Endothelial cell of umbilical vein (primary cell): ENCODE measurements at regions not wholly inside any gene's neighbourhood (a gene's known extent, or its start where the extent isn't known, plus 50 kb on each side); places are given as distances from the start of the nearest gene placed in this dataset.
A peak's percentile ranks its signal among the peaks of the same experiment; 100 is the strongest.

Experiments used
- BruUV-seq: library from RNA; stranded (reverse); fragments of 400-500 nt; replicated peaks from 2 replicates; lab custom pipeline; 2021; lab: Mats Ljungman, UMichigan
- CTCF ChIA-PET: fragments of 300-600, 350-600 bp; sonication (Branson Sonifier 250); formaldehyde crosslinking; loops from one replicate; lab custom pipeline; 2021; ENCODE audit warnings: antibody characterized with exemption, inconsistent platforms; lab: Charles Lee
- POLR2A ChIA-PET: fragments of 300-600, 350-600 bp; sonication (Branson Sonifier 250); formaldehyde crosslinking; loops from one replicate; lab custom pipeline; 2021; ENCODE audit warnings: antibody characterized with exemption, inconsistent platforms; lab: Charles Lee
- DNase-seq: peaks from one replicate; pipeline ENCODE4 v3.0.0-alpha.2; 2011; ENCODE audit warnings: low read depth, low spot score
- FAIRE-seq: peaks from 2 replicates; lab custom pipeline; 2011; peaks lifted over from hg19 to GRCh38; lab: Jason Lieb, UNC
- H2AFZ ChIP-seq: 2 replicates; pipeline ENCODE4 v1.6.0; 2012; ENCODE audit warnings: low read depth, low read length, control low read depth, inconsistent platforms
- H3K27ac ChIP-seq: 2 replicates; pipeline ENCODE4 v1.5.1; 2011; ENCODE audit warnings: low read depth, mild to moderate bottlenecking, control low read depth, low read length, moderate library complexity; ENCODE audit not compliant: insufficient read depth
- H3K27me3 ChIP-seq, 2 experiments: 2 replicates each; pipeline versions ENCODE4 v1.6.0 to v1.6.1; 2011; ENCODE audit warnings: low read length in 2 of 2, mixed read lengths in 1 of 2; ENCODE audit not compliant: control insufficient read depth in 2 of 2, insufficient read depth in 2 of 2
- H3K36me3 ChIP-seq, 2 experiments: 2 replicates in 1 of 2; 3 replicates in 1 of 2; pipeline ENCODE4 v1.5.1; 2011; ENCODE audit warnings: low read length in 2 of 2, mild to moderate bottlenecking in 1 of 2, moderate library complexity in 1 of 2; ENCODE audit not compliant: control insufficient read depth in 2 of 2, insufficient read depth in 2 of 2; ENCODE audit errors: extremely low read depth in 1 of 2
- H3K4me1 ChIP-seq: 3 replicates; pipeline ENCODE4 v1.5.1; 2011; ENCODE audit warnings: mild to moderate bottlenecking, low read length; ENCODE audit not compliant: control insufficient read depth, insufficient read depth; ENCODE audit errors: extremely low read depth
- H3K4me2 ChIP-seq: 2 replicates; pipeline ENCODE4 v1.6.1; 2011; ENCODE audit warnings: low read length, control low read depth, mixed read lengths; ENCODE audit not compliant: insufficient read depth
- H3K4me3 ChIP-seq, 3 experiments: fragments of 200-600 bp in 1 of 3; sonication (generic), shearing (Covaris generic) in 1 of 3; replicated peaks in 1 of 3; 2 replicates each; pipeline ENCODE4 v1.5.1; 2011 to 2016; ENCODE audit warnings: control low read depth in 3 of 3, low read length in 3 of 3, mild to moderate bottlenecking in 2 of 3, inconsistent platforms in 1 of 3, low read depth in 1 of 3, moderate library complexity in 1 of 3; ENCODE audit not compliant: insufficient read depth in 1 of 3
- H3K79me2 ChIP-seq: 2 replicates; pipeline ENCODE4 v1.6.0; 2012; ENCODE audit warnings: low read length, inconsistent platforms; ENCODE audit not compliant: control insufficient read depth, insufficient read depth
- H3K9ac ChIP-seq: replicated peaks from 2 replicates; pipeline ENCODE3; 2011; ENCODE audit warnings: low read length, control low read depth; ENCODE audit not compliant: insufficient read depth; ENCODE audit errors: extremely low read depth
- H3K9me1 ChIP-seq: replicated peaks from 3 replicates; pipeline ENCODE4 v1.6.0; 2011; ENCODE audit warnings: mild to moderate bottlenecking, low read length; ENCODE audit not compliant: control insufficient read depth, insufficient read depth; ENCODE audit errors: extremely low read depth
- H3K9me3 ChIP-seq: replicated peaks from 2 replicates; pipeline ENCODE4 v1.5.1; 2012; ENCODE audit warnings: low read length, inconsistent platforms; ENCODE audit not compliant: control insufficient read depth, insufficient read depth
- H4K20me1 ChIP-seq: replicated peaks from 2 replicates; pipeline ENCODE3; 2011; ENCODE audit warnings: mild to moderate bottlenecking, low read length; ENCODE audit not compliant: control insufficient read depth, insufficient read depth; ENCODE audit errors: extremely low read depth
- GATA2 ChIP-seq: IDR thresholded peaks from 2 replicates; pipeline ENCODE4 v1.7.0; 2011; ENCODE audit warnings: low read depth, mild to moderate bottlenecking, moderate library complexity, mixed read lengths, low read length; ENCODE audit not compliant: insufficient read length, insufficient read depth
- JUN ChIP-seq: IDR thresholded peaks from 2 replicates; pipeline ENCODE4 v1.6.1; 2011; ENCODE audit warnings: borderline replicate concordance, low read depth; ENCODE audit not compliant: insufficient read length, insufficient read depth
- MYC ChIP-seq: IDR thresholded peaks from one replicate; pipeline ENCODE4 v1.6.1; 2011; ENCODE audit warnings: mild to moderate bottlenecking, low read depth, low read length
- POLR2A ChIP-seq: IDR thresholded peaks from 2 replicates; pipeline ENCODE4 v1.6.1; 2012; ENCODE audit warnings: low read depth, mild to moderate bottlenecking, control low read depth, low read length
- dilution Hi-C: fragments of 300-500 bp; cut with MboI; formaldehyde crosslinking; loops from one replicate; pipeline ENCODE4 v1.15.0; 2019; ENCODE audit warnings: low sequenced_read_pairs; ENCODE audit not compliant: extremely low pct_ligation_motif_present
- intact Hi-C: fragments of 100-400 bp; cut with micrococcal nuclease; formaldehyde crosslinking; loops from one replicate; pipeline ENCODE4 v1.10.0; 2022
- TF ChIP-seq, protein P1 (sequence below): IDR thresholded peaks from 2 replicates; pipeline ENCODE4 v1.6.1; 2011; ENCODE audit not compliant: insufficient read depth, insufficient read length
- TF ChIP-seq, protein P2 (sequence below), 2 donors: IDR thresholded peaks; 1 replicate in 1 of 2; 2 replicates in 1 of 2; pipeline ENCODE4 v1.5.1; 2011; ENCODE audit warnings: low read length in 2 of 2, mild to moderate bottlenecking in 2 of 2, moderate library complexity in 2 of 2, control low read depth in 1 of 2, inconsistent platforms in 1 of 2, low read depth in 1 of 2; ENCODE audit not compliant: insufficient read depth in 1 of 2; ENCODE audit errors: extremely low read depth in 1 of 2

DNA sequence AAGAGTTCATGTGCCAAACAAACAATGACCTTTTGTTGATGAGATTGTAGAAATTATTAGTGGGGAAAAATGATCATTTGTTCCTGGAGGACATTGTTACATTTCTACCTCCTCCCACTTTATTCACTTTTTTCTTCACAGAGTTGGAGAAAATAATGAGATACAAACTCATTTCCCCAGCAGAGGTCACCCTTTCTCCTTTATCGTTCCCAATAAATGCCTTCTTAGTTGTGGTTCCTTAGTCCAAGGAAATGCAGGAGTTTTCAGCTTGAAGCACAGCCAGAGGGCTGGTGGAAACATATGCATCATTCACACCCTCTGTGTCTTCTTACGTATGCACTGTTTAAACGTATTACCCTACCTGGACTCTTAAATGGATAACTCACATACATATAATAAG is 108.8 kb downstream of the SLC4A3 start:
- DNase-seq: peak; percentile 67
- H3K4me3 ChIP-seq: no peak overlapping the region

More for the DNA sequence above, 108.8 kb downstream of the SLC4A3 start:
- Histone ChIP-seq H3K9me1 (no peaks in the 10 kb centered on the region), H3K27ac (no peak overlapping the region), H3K9me3 (no peaks in the 10 kb centered on the region), H3K79me2 (no peaks in the 10 kb centered on the region), H3K27me3 (no peaks in the 10 kb centered on the region), H3K4me1 (no peaks in the 10 kb centered on the region), H3K36me3 (no peaks in the 10 kb centered on the region), H2AFZ (no peak overlapping the region), H3K9ac (no peak overlapping the region), H3K4me2 (no peak overlapping the region), H4K20me1 (no peaks in the 10 kb centered on the region)
- no peak for FAIRE-seq
- no TSS peak for BruUV-seq
- CTCF ChIA-PET: interaction anchor here (0.8 to 5.6 kb wide), 4 partner anchors 9 to 1837 kb away, joined by 3 to 87 read pairs (median 4); partner anchors contain the start of gene EPHA4
- TF ChIP-seq JUN (no peak), MYC (no peak), GATA2 (no peak), POLR2A (no peak)
- TF ChIP-seq, protein P1, sequence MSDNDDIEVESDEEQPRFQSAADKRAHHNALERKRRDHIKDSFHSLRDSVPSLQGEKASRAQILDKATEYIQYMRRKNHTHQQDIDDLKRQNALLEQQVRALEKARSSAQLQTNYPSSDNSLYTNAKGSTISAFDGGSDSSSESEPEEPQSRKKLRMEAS: no peak
- TF ChIP-seq, protein P2, sequence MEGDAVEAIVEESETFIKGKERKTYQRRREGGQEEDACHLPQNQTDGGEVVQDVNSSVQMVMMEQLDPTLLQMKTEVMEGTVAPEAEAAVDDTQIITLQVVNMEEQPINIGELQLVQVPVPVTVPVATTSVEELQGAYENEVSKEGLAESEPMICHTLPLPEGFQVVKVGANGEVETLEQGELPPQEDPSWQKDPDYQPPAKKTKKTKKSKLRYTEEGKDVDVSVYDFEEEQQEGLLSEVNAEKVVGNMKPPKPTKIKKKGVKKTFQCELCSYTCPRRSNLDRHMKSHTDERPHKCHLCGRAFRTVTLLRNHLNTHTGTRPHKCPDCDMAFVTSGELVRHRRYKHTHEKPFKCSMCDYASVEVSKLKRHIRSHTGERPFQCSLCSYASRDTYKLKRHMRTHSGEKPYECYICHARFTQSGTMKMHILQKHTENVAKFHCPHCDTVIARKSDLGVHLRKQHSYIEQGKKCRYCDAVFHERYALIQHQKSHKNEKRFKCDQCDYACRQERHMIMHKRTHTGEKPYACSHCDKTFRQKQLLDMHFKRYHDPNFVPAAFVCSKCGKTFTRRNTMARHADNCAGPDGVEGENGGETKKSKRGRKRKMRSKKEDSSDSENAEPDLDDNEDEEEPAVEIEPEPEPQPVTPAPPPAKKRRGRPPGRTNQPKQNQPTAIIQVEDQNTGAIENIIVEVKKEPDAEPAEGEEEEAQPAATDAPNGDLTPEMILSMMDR (IDR thresholded peaks at IDR 0.05; ENCODE audit: extremely low read depth in 1 of 2, insufficient read depth in 1 of 2, low read depth in 1 of 2, low read length in 2 of 2): peak; percentile 18 to 26
- intact Hi-C loops: loop anchor here (1.0 kb wide), 1 partner anchor 951 kb away; no protein-coding TSS in a partner anchor
- POLR2A ChIA-PET: no interaction called here
- dilution Hi-C loops: no loop called here
